VCaP (cell line): ENCODE measurements at regions not wholly inside any gene's neighbourhood (a gene's known extent, or its start where the extent isn't known, plus 50 kb on each side); places are given as distances from the start of the nearest gene placed in this dataset.
A peak's percentile ranks its signal among the peaks of the same experiment; 100 is the strongest.

ENCODE experiments used
- H3K27ac ChIP-seq: fragments of 450-650 bp; 2 replicates; pipeline ENCODE4 v1.5.1; 2017
- TF ChIP-seq, protein P1 (sequence below): fragments of 450-650 bp; conservative IDR thresholded peaks from 2 replicates; pipeline ENCODE4 v1.5.1; 2017; ENCODE audit warnings: mild to moderate bottlenecking, moderate library complexity

DNA sequence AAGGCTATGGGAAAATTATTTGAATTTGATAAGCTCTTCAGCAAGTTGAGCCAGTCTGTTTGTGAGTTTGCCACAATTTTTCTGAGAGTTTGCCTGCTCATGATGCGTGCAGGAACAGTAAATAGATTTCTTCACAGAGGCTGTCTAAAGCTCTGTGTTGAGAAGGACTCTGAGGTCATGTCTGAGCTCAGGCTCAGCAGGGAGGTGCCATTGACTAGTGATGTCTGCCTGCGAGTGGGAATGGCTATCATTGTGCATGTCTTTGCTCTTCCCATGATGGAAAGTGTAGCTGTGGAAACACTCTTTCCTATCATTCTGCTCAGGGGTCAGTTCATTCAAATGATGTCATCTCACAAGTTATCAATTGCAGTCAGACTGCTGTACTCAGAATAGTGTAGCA lies 142.8 kb downstream of the RASEF start:
- peak overlapping the region; percentile 66 for H3K27ac ChIP-seq
- TF ChIP-seq, protein P1, sequence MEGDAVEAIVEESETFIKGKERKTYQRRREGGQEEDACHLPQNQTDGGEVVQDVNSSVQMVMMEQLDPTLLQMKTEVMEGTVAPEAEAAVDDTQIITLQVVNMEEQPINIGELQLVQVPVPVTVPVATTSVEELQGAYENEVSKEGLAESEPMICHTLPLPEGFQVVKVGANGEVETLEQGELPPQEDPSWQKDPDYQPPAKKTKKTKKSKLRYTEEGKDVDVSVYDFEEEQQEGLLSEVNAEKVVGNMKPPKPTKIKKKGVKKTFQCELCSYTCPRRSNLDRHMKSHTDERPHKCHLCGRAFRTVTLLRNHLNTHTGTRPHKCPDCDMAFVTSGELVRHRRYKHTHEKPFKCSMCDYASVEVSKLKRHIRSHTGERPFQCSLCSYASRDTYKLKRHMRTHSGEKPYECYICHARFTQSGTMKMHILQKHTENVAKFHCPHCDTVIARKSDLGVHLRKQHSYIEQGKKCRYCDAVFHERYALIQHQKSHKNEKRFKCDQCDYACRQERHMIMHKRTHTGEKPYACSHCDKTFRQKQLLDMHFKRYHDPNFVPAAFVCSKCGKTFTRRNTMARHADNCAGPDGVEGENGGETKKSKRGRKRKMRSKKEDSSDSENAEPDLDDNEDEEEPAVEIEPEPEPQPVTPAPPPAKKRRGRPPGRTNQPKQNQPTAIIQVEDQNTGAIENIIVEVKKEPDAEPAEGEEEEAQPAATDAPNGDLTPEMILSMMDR, result no peak

DNA sequence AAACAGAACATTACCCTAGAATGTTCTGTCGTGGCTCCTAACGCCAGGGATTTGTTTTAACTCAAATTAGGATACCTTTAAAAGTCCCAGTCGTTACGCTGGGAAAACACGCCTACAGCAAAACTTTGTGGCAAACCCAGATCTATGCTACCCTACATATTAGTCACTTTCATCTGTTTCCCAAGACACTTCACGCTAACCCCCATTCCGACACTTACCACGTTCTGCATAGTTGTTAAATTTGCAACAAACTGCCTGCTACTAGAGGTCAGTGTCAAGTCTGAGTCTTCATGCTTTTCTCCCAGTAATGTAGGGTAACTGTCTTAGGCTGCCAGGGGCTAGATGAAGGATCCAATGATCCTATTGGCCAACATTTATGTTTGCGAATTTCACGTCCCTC lies 140.3 kb downstream of the RASEF start:
- TF ChIP-seq, protein P1, result no peak
- no peak overlapping the region for H3K27ac ChIP-seq

DNA sequence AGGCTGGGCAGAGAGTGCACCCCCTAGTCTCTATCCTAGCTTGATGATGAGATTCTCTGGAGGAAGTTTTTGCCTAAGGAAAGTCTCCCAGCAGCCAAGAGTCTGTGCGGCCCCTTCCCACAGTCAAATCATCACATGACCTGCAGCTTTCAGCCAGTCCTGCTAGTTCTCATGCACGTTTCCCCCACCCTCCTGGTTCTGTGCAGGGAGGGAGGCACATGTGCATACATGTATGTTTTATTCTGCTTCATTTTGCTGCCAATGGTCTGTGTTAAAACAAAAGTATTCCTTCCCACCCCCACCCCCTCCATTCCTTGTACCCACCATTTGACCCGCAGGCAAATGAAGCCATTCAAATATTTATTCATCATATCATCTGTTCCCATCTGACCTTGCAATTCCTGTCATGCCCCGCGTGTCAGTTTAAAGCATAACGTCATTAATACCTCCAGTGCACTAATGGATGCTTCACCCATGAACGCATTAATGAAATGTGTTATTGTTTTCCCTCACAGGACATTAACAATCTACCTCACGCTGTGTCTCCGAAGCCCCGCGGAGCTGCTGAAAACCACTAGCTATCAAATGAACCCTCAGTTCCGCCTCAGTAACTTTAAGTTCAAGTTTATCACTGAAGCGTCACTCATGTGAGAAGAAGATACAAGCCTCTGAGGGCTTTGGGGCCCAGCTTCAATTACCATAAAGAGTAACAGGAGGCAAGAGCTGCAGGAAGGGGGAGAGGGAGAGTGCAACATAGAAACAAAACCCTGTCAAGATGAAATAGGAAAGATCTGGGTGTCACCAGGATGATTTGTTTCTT lies 139.6 kb downstream of the RASEF start:
- peak overlapping the region; percentile 11; the same call in 1 of the 2 replicates for H3K27ac ChIP-seq
- TF ChIP-seq, protein P1, result no peak

DNA sequence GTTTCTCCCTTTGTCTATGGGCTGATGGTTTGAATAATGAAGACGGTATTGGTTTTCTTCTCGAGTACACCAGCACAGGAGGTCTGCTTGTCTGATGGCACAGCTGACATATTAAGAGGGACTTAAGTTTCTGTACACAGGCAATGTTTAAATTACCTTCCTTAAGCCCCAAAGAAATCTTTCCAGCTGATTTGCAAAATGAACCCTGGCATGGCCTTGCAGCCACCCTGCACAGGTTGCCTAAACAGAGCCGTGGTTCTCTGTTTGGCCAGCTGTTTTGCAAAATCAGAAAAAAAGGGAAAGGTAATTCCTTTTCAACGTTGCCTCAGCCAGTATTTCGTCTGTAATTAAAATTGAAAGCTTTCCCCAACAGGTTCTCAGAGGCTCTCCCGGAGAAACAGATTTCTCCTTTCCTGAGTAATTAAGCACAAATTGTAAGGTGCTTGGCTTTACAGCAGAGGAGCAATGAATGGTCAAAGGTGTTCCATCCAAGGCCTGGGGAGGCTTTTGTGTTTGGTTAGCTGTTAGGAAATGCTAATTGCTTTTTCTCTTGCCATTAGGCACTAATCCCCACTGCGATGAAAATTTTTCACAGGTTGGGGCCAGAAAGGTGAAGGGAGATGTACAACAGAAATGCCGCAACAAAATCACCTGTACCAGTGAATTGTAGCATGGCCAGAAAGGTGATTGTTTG lies 138.9 kb downstream of the RASEF start:
- peak overlapping the region; percentile 11; the same call in 1 of the 2 replicates for H3K27ac ChIP-seq
- TF ChIP-seq, protein P1, result no peak
